HUDEP-2 (cell line): ENCODE measurements at regions not wholly inside any gene's neighbourhood (a gene's known extent, or its start where the extent isn't known, plus 50 kb on each side); places are given as distances from the start of the nearest gene placed in this dataset.
"Not testable (repeated sequence)": the region's sequence is repeated elsewhere in the genome, so short reads cannot be mapped to it uniquely, and the experiment has no call there.

Experiments used
- DNase-seq, 76 experiments: peaks; one replicate each; lab custom pipeline; 2025; ENCODE audit not compliant: unreplicated experiment in 76 of 76; lab: John Stamatoyannopoulos, UW

DNA sequence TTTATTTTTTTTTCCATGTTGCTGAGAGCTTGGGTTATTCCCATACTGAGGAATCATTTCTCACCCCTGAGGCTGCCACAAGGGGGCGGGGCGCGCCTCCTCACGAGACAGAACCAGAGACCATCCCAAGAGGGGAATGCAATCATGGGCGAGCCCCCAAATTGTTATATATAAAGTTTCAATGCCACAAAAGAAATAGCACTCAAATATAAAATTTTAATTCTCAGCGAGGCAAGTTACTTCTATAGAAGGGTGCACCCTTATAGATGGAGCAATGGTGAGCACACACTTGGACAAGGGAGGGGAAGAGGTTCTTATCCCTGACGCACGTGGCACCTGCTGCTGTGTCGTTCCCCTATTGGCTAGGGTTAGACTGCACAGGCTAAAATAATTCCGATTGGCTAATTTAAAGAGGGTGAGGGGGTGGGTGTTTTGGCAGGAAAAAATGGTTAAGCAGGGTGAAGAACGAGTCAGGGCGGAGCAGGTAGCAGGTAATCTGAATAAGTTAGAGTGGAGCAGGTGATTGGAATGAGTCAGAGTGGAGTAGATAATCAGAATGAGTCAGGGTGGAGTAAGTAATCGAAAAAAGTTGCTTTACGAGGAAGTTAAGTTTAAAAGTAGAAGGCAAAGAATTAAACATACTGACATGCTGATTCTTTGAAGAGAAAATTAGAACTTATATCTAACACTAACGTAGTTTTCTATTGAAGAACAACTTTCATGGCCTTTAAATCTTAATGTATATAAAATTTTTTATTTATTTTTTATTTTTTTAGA is 177.5 kb downstream of the MTCL1 start:
- peak in 13 of 76 experiments; percentile 0 to 44 (median 18) for DNase-seq

DNA sequence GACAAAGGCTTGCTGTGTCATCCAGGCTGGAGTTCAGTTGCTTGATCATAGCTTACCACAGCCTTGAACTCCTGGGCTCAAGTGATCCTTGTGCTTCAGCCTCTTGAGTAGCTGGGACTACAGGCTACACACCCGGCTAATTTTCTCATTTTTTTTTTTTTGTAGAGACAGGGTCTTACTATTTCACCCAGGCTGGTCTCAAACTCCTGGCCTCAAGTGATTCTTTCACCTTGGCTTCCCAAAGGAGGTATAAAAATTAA is 178.0 kb downstream of the MTCL1 start:
- no peak for DNase-seq

DNA sequence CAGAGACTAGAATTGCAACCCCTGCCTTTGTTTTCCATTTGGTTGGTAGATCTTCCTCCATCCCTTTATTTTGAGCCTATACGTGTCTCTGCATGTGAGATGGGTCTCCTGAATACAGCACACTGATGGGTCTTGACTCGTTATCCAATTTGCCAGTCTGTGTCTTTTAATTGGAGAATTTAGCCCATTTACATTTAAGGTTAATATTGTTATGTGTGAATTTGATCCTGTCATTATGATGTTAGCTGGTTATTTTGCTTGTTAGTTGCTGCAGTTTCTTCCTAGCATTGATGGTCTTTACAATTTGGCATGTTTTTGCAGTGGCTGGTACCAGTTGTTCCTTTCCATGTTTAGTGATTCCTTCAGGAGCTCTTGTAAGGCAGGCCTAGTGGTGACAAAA is 182.5 kb downstream of the MTCL1 start:
- not testable (repeated sequence) for DNase-seq

DNA sequence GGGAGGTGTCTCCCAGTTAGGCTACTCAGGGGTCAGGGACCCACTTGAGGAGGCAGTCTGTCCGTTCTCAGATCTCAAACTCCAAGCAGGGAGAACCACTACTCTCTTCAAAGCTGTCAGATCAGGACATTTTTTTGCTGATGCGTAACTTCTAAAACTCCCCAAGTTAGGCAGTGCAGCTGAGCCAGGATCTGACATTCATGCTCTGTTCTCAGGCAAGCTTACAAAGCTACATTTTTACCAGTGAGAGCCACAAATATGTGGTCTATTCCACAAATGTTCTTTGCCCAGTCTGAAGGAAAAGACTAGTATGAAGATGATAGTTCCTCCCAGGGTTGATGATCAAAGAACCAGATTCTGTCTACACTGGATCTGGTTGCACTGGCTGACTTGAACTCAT is 184.1 kb downstream of the MTCL1 start:
- no peak for DNase-seq

DNA sequence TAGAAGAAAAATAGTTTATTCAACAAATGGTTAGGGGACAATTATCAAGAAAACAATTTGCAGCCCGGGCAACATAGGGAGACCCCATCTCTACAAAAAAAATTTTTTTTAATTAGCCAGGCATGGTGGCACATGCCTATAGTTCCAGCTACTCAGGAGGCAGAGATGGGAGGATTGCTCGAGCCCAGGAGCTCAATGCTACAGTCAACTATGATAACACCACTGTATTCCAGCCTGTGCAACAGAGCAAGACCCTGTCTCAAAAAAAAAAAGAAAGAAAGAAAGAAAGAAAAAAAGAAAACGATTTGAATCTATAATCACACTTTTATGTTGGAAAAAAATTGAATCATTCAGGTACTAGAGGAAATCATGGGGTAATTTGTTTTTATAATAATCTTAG is 185.1 kb downstream of the MTCL1 start:
- not testable (repeated sequence) for DNase-seq

DNA sequence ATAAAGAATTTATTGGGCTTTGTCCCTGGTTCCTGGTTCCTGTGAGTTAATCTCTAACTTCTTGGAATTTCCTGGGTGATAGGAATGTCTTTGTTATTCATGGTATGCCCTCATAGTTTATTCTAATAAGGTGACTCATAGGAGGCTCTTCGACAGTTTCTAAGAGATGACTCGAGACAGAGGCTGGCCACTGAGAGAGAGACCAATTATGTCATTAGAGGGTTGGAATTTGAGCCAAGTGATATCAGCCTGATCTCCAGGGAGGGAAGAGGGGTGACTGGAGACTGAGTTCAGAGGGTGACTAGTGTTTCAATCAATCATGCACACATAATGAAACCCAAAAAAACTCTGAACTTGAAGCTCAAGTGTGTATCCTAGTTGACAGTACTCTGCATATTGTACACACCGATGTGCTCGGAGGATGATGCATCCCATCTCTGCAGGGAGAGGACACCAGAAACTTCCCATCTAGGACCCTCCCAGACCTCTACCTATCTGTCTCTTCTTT is 185.7 kb downstream of the MTCL1 start:
- DNase-seq = peak in 28 of 76 experiments; percentile 1 to 74 (median 23)

DNA sequence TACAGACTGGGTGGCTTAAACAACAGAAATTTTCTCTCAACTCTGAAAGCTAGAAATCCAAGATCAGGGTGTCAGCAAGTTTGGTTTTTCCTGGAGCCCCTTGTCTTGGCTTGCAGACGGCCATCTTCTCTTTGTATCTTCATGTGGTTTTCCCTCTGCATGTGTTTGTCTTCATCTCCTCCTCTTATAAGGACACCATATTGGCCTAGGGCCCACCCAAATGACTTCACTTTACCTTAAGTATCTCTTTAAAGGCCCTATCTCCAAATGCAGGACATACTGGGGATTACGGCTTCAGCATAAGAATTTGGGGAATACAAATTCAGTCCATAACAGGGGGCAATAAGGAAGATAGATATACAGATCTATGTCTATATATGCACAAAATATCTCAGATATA is 187.9 kb downstream of the MTCL1 start:
- DNase-seq = no peak

DNA sequence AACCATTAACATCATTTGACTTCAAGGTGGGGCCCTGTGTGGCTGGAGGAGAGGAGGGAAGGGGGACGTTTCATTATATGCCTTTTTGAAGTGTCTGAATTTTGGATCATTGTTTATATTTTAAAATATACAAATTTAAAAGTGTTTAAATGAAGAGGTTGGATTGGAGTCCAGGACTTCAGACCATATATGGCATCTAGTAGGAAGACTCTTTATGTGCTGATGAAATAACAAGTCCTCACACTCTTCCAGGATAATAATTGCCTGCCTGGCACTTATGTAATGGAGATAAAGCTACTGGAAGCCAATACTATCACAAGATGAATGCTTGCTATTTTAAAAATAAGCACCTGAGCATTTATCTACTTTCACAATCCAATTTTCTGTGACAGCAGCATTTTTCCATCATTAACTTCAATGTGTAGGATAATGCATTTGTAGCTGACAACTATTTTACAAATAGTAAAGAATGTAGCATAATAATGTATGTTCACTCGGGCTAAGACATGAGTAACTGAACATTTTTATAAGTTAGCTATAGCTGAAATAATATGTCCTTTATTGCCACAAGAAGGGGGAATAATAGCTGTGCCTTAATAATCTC is 188.4 kb downstream of the MTCL1 start:
- no peak for DNase-seq

DNA sequence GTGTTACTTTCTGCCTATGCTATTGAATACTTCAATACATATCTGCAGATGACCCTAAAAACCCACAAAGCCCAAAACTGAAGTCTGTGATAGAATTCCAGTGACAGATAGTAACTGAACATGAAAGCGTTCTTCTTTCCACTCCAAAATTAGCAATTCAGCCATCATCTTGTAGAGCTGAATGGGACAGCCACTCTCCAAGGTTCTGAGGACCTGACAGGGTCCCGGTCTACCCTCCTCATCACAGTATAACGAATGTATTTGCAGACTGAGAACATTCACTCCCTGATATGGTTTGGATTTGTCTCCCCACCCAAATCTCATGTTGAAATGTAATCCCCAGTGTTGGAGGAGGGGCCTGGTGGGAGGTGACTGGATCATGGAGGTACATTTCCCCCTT is 189.5 kb downstream of the MTCL1 start:
- DNase-seq = no peak

DNA sequence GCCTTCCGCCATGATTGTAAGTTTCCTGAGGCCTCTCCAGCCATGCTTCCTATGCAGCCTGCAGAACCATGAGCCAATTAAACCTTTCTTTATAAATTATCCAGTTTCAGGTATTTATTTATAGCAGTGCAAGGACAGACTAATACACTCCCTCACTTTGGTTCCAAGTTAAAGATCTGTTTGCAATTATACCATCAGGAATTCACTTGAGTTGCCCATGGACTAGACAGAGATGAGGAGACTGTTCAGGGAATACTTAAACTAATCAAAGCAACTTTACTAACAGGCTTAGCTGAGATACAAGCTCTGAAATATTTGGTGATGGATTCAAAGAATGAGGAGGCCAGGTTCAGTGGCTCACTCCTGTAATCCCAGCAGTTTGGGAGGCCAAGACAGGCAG is 190.0 kb downstream of the MTCL1 start:
- no peak for DNase-seq

DNA sequence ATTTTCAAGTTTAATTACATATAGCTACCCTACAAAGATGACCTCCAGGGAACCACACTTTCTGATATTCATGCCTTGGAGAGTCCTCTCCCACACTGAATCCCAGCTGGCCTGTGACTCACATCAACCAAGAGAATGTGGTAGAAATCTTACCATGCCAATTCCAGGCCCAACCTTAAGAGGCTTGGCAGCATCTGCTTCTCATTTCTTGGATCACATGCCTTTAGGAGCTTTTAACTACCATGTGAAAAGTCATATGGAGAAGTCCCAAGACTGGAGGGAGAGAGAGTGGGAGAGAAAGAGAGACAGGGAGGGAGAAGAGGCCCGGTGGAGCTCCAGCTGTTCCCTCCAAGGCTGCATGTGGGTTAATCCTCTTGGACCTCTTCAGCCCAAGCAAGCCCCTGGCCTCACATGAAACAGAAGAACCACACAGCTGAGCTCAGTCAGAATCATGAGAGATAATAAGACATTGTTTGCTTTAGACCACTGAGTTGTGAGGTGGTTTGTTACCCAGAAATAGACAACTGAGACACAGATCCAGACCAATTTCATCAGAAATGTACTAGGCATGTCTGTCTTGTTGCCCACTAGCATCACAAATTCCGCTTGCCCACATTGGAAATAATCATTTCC is 190.7 kb downstream of the MTCL1 start:
- DNase-seq = no peak

DNA sequence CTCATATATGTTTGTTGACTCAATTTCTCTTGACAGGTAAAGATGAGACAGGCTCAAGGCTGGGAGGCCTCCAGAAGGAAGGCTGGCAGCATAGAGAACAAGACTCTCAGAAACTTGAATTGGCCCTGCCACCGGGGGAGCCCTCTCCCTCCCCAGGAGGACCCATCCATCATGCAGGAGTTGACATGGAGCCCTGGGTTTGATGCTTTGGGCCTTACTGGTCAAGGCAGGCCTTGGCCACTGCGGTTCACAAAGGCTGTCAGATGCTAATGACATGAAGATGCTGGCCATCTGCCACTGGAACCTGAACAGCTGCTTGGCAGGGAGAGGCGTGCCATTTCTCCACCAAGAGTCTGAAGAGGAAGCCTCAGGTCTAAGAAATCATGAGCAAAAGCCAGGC is 193.6 kb downstream of the MTCL1 start:
- DNase-seq = peak in 2 of 76 experiments; percentile 0 to 31

DNA sequence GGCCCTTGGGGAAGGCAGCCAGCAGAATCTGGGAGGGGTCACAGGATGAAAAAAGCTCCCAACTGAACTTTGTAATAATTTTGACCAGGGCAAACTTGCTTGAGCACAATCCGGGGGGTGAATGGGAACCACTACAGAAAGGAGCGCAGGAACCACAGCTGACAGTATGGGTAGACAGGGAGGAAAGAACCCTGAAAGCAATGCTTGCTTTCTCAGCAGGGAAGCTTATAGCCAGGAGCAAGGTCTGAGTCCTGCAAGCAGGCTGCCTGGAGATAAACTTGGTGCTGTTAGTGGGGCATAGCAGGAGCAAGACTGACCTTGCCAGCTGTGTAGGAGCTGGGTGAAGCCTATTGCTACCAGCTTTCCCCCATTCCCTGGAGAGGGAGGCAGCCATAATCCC is 195.2 kb downstream of the MTCL1 start:
- no peak for DNase-seq

DNA sequence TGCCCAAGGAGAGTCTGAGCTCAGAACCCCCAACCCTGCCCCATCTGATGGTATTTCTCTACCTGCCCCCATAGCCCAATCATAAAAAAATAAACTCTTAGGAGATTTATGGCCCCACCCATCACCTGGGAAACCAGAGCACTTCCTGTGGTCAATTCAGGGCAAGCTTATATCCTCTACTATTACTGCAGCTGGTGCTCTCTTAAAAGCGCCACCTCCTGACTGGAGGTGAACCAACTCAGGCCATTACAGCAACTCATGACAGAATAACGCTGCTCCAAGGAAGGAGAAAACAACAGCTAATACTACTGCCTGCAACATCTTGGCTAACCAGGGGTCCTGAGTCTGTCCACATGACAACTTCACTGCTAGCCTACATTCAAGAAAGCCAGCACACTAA is 195.7 kb downstream of the MTCL1 start:
- DNase-seq = no peak

DNA sequence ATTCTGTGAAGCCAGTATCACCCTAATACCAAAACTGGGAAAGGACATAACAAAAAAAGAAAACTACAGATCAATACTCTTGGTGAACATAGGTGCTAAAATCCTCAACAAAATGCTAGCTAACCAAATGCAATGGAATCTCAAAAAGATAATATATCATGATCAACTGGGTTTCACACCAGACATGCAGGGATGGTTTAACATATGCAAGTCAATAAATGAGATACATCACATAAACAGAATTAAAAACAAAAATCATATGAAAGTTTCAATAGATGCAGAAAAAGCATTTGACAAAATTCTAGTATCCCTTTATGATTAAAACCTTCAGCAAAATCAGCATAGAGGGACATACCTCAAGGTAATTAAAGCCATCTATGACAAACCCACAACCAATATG is 198.2 kb upstream of the NDUFV2 start:
- no peak for DNase-seq

DNA sequence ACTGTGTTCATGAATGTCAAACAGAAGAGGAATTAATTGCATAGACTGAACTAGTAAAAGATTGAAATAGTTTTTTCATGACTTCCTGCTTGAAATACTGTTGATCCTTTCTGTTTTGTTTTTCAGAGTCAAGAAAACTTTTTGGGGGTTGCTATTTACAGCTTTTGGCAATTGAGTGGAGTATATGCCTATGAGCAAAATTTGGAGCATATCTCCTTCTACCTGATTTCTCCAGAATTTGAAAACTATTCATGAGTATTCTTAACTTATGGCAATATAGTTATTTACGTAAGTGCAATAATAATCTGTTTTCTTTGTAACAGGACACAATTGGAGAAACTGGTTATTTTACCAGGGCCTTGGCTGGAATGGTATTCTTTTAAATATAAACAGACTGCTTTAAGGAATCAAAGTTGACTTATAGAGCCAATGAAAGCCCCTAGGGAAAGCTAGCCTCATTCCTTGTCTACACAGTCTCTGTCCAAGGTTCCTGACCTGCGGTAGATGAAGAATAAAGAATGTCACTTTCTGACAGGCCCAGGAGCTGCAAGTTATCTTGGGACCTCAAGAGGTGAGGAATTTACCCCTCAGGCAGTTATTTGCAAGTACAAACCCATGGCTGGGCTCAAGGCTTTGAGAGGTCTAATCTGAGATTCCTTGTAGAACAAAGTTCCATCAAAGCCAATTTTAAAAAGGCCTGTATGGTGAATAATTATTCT is 193.5 kb upstream of the NDUFV2 start:
- no peak for DNase-seq

DNA sequence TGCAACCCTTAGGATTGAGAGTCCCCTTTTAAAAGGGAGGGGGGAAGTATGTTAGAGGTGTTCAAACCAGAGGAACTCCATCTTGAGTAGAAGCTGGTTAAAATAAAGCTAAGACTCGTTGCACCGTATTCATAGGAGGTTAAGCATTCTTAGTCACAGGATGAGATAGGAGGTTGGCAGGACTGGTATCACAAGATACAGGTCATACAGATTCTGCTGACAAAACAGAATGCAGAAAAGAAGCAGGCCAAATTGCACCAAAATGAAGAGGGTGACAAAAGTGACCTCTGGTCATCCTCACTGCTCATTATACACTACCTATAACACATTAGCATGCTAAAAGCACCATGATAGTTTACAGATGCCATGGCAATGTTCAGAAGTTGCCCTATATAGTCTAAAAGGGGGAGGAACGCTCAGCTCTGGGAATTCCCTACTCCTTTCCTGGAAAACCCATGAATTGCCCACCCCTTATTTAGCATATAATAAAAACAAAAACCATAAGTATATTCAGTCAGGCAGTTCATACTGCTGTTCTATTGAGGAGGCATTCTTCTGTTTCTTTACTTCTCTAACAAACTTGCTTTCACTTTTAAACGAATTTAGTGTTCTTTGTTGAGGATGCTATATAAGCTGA is 192.2 kb upstream of the NDUFV2 start:
- DNase-seq = no peak

DNA sequence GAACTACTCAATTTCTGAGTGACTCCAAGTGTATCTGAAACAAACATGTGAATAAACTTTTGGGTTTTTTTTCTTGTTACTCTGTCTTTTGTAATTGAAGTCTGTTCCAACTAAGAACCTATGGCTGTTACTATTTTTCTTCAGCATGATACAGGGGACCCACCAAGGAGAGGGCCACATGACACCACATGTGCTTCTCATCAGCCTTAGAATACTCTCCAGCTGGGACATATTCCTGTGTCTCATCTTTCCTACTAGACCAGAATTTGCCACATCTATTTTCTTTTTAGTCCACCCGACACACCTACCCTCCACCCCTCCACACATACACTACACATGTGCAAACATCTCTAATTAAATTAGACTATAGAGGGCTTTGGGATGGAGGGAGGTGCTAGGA is 191.7 kb upstream of the NDUFV2 start:
- DNase-seq = no peak

DNA sequence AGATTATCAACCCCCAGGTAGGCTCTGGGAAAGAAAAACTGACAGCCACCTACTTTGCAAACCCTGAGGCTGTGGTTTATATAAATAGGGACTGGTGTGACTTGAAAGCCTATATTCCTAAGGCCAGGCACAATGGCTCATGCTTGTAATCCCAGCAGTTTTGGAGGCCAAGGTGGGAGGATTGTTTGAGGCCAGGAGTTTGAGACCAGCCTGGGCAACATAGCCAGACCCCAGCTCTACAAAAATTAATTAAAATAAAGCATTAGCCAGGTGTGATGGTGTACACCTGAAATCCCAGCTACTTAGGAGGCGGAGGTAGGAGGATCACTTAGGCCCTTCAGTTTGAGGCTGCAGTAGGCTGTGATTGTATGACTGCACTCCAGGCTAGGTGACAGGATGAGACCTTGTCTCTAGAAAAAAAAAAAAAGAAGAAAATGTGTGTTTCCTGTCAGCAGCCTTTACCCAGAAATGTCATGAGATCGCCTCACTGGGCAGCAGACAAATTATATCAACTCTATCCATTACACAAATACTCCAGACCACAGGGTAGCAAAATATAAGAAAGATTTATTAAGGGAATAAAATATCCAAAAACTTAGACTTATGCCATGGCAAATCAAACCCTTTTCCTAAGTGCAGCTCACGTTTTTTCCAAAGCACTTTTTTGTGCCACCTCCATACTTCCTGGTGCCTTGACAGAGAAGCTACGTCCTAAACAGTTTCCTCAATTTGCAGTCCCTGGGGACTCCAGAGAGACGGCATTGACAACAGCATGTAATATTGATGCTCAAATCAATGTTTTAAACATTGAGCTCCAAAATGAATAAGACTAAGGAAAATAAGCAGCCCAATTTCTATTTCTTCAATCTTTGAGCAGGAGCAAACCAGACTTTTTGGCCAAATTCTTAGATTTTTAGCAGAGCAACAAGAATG is 190.8 kb upstream of the NDUFV2 start:
- DNase-seq = no peak
